CD14-positive monocyte (primary cell): ENCODE measurements at regions not wholly inside any gene's neighbourhood (a gene's known extent, or its start where the extent isn't known, plus 50 kb on each side); places are given as distances from the start of the nearest gene placed in this dataset.

Source experiments
- DNase-seq, 3 donors: peaks; one replicate each; pipeline ENCODE4 v3.0.0-alpha.2; 2011 to 2022
- H2AFZ ChIP-seq: 2 replicates; pipeline ENCODE4 v1.6.0; 2012; ENCODE audit warnings: mild to moderate bottlenecking, low read depth, low read length, inconsistent platforms; ENCODE audit not compliant: insufficient read depth, poor library complexity, severe bottlenecking
- H3K27ac ChIP-seq, 2 donors: 1 replicate in 1 of 2; 2 replicates in 1 of 2; pipeline ENCODE4 v1.5.1; 2012 to 2013; ENCODE audit warnings: low read length in 2 of 2, control low read depth in 1 of 2, inconsistent platforms in 1 of 2, low read depth in 1 of 2, mild to moderate bottlenecking in 1 of 2
- H3K27me3 ChIP-seq, 2 donors: one replicate each; pipeline versions ENCODE4 v1.6.0 to v1.6.1; 2011 to 2013; ENCODE audit warnings: low read length in 2 of 2; ENCODE audit not compliant: control insufficient read depth in 2 of 2, insufficient read depth in 2 of 2
- H3K36me3 ChIP-seq, 2 donors: replicated peaks in 1 of 2; 1 replicate in 1 of 2; 2 replicates in 1 of 2; pipeline versions ENCODE4 v1.5.1 to v1.6.1; 2012 to 2013; ENCODE audit warnings: low read length in 2 of 2, control low read depth in 1 of 2, inconsistent platforms in 1 of 2, mild to moderate bottlenecking in 1 of 2; ENCODE audit not compliant: insufficient read depth in 2 of 2, control insufficient read depth in 1 of 2
- H3K4me1 ChIP-seq, 2 donors: 1 replicate in 1 of 2; 2 replicates in 1 of 2; pipeline versions ENCODE4 v1.5.1 to v1.6.1; 2012 to 2013; ENCODE audit warnings: low read length in 2 of 2, control low read depth in 1 of 2, inconsistent platforms in 1 of 2, mild to moderate bottlenecking in 1 of 2, moderate library complexity in 1 of 2; ENCODE audit not compliant: insufficient read depth in 2 of 2, control insufficient read depth in 1 of 2
- H3K4me2 ChIP-seq: replicated peaks from 2 replicates; pipeline ENCODE3; 2012; ENCODE audit warnings: low read length, moderate library complexity, mild to moderate bottlenecking; ENCODE audit not compliant: poor library complexity, severe bottlenecking; ENCODE audit errors: extremely low read depth
- H3K4me3 ChIP-seq, 3 experiments: fragments of 200-600 bp in 1 of 3; sonication (generic) in 1 of 3; replicated peaks in 1 of 3; 1 replicate in 2 of 3; 2 replicates in 1 of 3; pipeline ENCODE4 v1.5.1; 2011 to 2013; ENCODE audit warnings: low read length in 3 of 3, mild to moderate bottlenecking in 3 of 3, control low read depth in 2 of 3, low read depth in 2 of 3, inconsistent platforms in 1 of 3, moderate library complexity in 1 of 3
- H3K79me2 ChIP-seq: 2 replicates; pipeline ENCODE4 v1.6.0; 2012; ENCODE audit warnings: mild to moderate bottlenecking, control low read depth, inconsistent platforms, low read length, moderate library complexity; ENCODE audit not compliant: insufficient read depth
- H3K9ac ChIP-seq: 2 replicates; pipeline ENCODE4 v1.6.0; 2017; ENCODE audit warnings: low read length, mild to moderate bottlenecking; ENCODE audit not compliant: insufficient read depth, poor library complexity, severe bottlenecking
- H3K9me3 ChIP-seq, 2 donors: replicated peaks in 1 of 2; 1 replicate in 1 of 2; 2 replicates in 1 of 2; pipeline versions ENCODE4 v1.5.1 to v1.6.1; 2012 to 2013; ENCODE audit warnings: low read length in 2 of 2, control low read depth in 1 of 2; ENCODE audit not compliant: control insufficient read depth in 1 of 2, insufficient read depth in 1 of 2
- H4K20me1 ChIP-seq: 2 replicates; pipeline ENCODE4 v1.6.0; 2012; ENCODE audit warnings: mild to moderate bottlenecking, low read length, control low read depth, moderate library complexity; ENCODE audit not compliant: insufficient read depth
- H3K27ac Mint-ChIP-seq, 7 donors: one replicate each; pipeline ENCODE4 v1.8.0; 2020; ENCODE audit warnings: mild to moderate bottlenecking in 7 of 7, mixed read lengths in 7 of 7, moderate library complexity in 6 of 7, inconsistent platforms in 2 of 7
- H3K27me3 Mint-ChIP-seq, 3 donors: one replicate each; pipeline ENCODE4 v1.8.0; 2021 to 2022; ENCODE audit warnings: low read depth in 3 of 3, mild to moderate bottlenecking in 3 of 3, mixed read lengths in 3 of 3, moderate library complexity in 3 of 3, inconsistent platforms in 1 of 3
- H3K36me3 Mint-ChIP-seq, 2 donors: one replicate each; pipeline ENCODE4 v1.8.0; 2020; ENCODE audit warnings: mixed read lengths in 2 of 2, inconsistent platforms in 1 of 2, mild to moderate bottlenecking in 1 of 2
- H3K4me1 Mint-ChIP-seq: one replicate; pipeline ENCODE4 v1.8.0; 2020; ENCODE audit warnings: mild to moderate bottlenecking, mixed read lengths
- H3K4me3 Mint-ChIP-seq, 2 donors: one replicate each; pipeline ENCODE4 v1.8.0; 2020; ENCODE audit warnings: mild to moderate bottlenecking in 2 of 2, mixed read lengths in 2 of 2, moderate library complexity in 1 of 2
- H3K9me3 Mint-ChIP-seq, 7 donors: one replicate each; pipeline ENCODE4 v1.8.0; 2020 to 2022; ENCODE audit warnings: mixed read lengths in 7 of 7, mild to moderate bottlenecking in 6 of 7, moderate library complexity in 6 of 7, inconsistent platforms in 2 of 7
- CTCF ChIP-seq: fragments of 200-600 bp; IDR thresholded peaks from one replicate; pipeline ENCODE4 v1.8.0; 2022; ENCODE audit warnings: antibody characterized with exemption, mild to moderate bottlenecking
- WGBS: methylation state at CpG from one replicate; pipeline ENCODE4 v1.1.5; 2013; ENCODE audit warnings: missing lambda C conversion rate; ENCODE audit not compliant: insufficient coverage; 5-methylcytosine and 5-hydroxymethylcytosine counted together
- intact Hi-C, 2 donors: fragments of 100-400 bp; cut with micrococcal nuclease; formaldehyde crosslinking; loops; one replicate each; pipeline versions ENCODE4 v1.15.0 to v1.15.1; 2023

- intact Hi-C loops: no loop called here
- Mint-ChIP-seq H3K27me3 (no peaks in the 10 kb centered on the region), H3K4me1 (no peaks in the 10 kb centered on the region), H3K27ac (no peak overlapping the region), H3K4me3 (no peak overlapping the region), H3K36me3 (no peaks in the 10 kb centered on the region), H3K9me3 (peaks cover 0 to 18% (median 0%) of the 10 kb centered on the region in 7 donors)
- Histone ChIP-seq H3K79me2 (no peaks in the 10 kb centered on the region), H3K36me3 (no peaks in the 10 kb centered on the region), H3K9me3 (peaks cover 0 to 37% of the 10 kb centered on the region in 2 donors), H3K27ac (no peak overlapping the region), H2AFZ (no peak overlapping the region), H3K4me2 (no peak overlapping the region), H3K4me3 (no peak overlapping the region), H3K4me1 (no peaks in the 10 kb centered on the region), H3K9ac (no peak overlapping the region), H4K20me1 (no peaks in the 10 kb centered on the region), H3K27me3 (no peaks in the 10 kb centered on the region)
- WGBS: 63% methylated on average over 2 of the region's 9 CpGs
- DNase-seq: no peak
- TF ChIP-seq CTCF: no peak
These were observed 1535.8 kb downstream of the TSPY10 start for GRCh38 chrY:11063486-11063885.

- Histone ChIP-seq H2AFZ (no peak overlapping the region), H3K9ac (no peak overlapping the region), H3K4me2 (no peak overlapping the region), H3K36me3 (no peaks in the 10 kb centered on the region), H3K4me3 (no peak overlapping the region), H4K20me1 (no peaks in the 10 kb centered on the region), H3K79me2 (no peaks in the 10 kb centered on the region), H3K4me1 (no peaks in the 10 kb centered on the region), H3K27ac (no peak overlapping the region), H3K27me3 (no peaks in the 10 kb centered on the region), H3K9me3 (peaks cover 0 to 42% of the 10 kb centered on the region in 2 donors)
- H3K27me3 Mint-ChIP-seq: no peaks in the 10 kb centered on the region
- H3K27ac Mint-ChIP-seq: no peak overlapping the region
- TF ChIP-seq CTCF: no peak
- H3K9me3 Mint-ChIP-seq: peaks cover 0 to 18% (median 0%) of the 10 kb centered on the region in 7 donors
- intact Hi-C loops: no loop called here
- H3K4me1 Mint-ChIP-seq: no peaks in the 10 kb centered on the region
- no CpG with 5 or more reads among the region's 2 CpGs for WGBS
- no peak for DNase-seq
- no peak overlapping the region for H3K4me3 Mint-ChIP-seq
- no peaks in the 10 kb centered on the region for H3K36me3 Mint-ChIP-seq
These were observed 1536.3 kb downstream of the TSPY10 start for GRCh38 chrY:11063960-11064359.
